RWPE1 (cell line): ENCODE measurements at regions not wholly inside any gene's neighbourhood (a gene's known extent, or its start where the extent isn't known, plus 50 kb on each side); places are given as distances from the start of the nearest gene placed in this dataset.
A peak's percentile ranks its signal among the peaks of the same experiment; 100 is the strongest.

Source experiments
- CTCF ChIA-PET: fragments of 350-600 bp; sonication (Branson Sonifier 250); formaldehyde crosslinking; extraction: SDS; loops from one replicate; lab custom pipeline; 2021; lab: Yijun Ruan, JAX
- POLR2A ChIA-PET: fragments of 400-600 bp; formaldehyde crosslinking; extraction: SDS; loops from one replicate; lab custom pipeline; 2020; ENCODE audit warnings: antibody characterized with exemption; ENCODE audit not compliant: low non-redundant PET; lab: Yijun Ruan, JAX
- DNase-seq: peaks from one replicate; pipeline ENCODE4 v3.0.0; 2012; ENCODE audit warnings: low spot score
- H3K27ac ChIP-seq: fragments of 450-650 bp; 2 replicates; pipeline ENCODE4 v1.5.1; 2017
- TF ChIP-seq, protein P1 (sequence below): fragments of 450-650 bp; conservative IDR thresholded peaks from 2 replicates; pipeline ENCODE4 v1.5.1; 2017; ENCODE audit warnings: low read depth, mild to moderate bottlenecking

DNA sequence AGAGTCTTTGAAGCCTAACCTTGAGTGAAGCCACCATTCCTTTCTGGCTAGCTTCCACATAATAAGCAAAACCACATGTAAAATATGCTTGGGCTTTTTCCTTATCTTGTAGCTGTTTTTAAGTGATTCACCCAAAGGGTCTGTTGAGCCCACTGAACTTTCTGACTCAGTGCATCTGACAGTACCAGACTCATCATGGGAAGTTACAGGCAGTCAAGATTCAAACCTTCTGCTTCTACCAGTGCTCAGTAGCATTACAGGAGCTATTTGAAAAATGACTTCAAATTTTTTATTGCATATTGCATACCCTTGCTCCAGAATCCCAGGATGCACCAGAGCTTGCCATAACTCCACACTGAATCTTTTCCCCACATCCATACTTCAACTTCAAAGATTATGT is 87.5 kb upstream of the PTPRD start:
- POLR2A ChIA-PET = no interaction called here

DNA sequence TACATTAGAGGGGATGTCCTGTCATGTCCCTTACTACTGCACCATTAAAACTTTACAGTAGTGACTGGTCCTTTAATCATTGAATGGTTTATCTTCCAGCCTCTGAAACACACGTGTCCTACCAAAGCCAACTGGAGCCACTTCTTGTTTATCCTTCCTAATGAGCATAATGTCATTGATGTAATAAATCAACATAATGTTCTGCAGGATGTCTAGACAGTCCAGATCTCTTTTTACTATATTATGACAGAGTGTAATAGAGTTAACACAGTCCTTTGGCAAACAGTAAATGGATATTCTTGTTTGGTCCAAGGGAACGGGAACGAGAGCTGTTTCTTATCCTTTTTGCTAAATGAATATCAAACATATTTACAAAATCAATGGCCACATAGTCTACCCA is 88.1 kb upstream of the PTPRD start:
- ChIA-PET POLR2A (interaction anchor here (0.6 kb wide), 1 partner anchor 449 kb away, joined by 6 read pairs; no protein-coding TSS in a partner anchor), CTCF (interaction anchor here (0.6 kb wide), 1 partner anchor 22 kb away, joined by 4 read pairs; no protein-coding TSS in a partner anchor)
- TF ChIP-seq, protein P1, sequence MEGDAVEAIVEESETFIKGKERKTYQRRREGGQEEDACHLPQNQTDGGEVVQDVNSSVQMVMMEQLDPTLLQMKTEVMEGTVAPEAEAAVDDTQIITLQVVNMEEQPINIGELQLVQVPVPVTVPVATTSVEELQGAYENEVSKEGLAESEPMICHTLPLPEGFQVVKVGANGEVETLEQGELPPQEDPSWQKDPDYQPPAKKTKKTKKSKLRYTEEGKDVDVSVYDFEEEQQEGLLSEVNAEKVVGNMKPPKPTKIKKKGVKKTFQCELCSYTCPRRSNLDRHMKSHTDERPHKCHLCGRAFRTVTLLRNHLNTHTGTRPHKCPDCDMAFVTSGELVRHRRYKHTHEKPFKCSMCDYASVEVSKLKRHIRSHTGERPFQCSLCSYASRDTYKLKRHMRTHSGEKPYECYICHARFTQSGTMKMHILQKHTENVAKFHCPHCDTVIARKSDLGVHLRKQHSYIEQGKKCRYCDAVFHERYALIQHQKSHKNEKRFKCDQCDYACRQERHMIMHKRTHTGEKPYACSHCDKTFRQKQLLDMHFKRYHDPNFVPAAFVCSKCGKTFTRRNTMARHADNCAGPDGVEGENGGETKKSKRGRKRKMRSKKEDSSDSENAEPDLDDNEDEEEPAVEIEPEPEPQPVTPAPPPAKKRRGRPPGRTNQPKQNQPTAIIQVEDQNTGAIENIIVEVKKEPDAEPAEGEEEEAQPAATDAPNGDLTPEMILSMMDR = no peak
- H3K27ac ChIP-seq = no peak overlapping the region
- DNase-seq = no peak

More for the DNA sequence above, 87.5 kb upstream of the PTPRD start:
- CTCF ChIA-PET = interaction anchor here (0.6 kb wide), 1 partner anchor 21 kb away, joined by 4 read pairs; no protein-coding TSS in a partner anchor
- TF ChIP-seq, protein P1 = no peak
- no peak for DNase-seq
- H3K27ac ChIP-seq = no peak overlapping the region

DNA sequence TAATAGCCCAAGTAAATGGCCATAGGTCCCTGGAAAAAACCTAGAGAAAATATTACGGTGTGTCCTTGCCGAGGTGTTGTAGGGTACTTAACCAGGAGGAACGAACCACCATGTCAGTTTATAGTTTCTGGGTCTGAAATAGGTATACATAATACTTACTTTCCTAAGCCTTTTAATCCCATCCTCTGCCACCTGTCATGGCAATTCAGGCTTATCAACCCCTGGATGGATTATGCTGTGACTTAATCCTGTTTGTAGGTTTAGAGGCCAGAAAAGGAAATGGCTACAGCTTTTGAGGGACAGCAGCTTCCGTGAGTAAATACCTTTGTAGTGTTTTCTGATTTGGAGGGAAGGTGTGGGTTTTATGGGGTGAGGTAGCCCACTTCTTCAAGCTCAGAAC is 89.1 kb upstream of the PTPRD start:
- no peak overlapping the region for H3K27ac ChIP-seq
- TF ChIP-seq, protein P1 = no peak
- POLR2A ChIA-PET = no interaction called here
- CTCF ChIA-PET = no interaction called here
- DNase-seq = no peak

DNA sequence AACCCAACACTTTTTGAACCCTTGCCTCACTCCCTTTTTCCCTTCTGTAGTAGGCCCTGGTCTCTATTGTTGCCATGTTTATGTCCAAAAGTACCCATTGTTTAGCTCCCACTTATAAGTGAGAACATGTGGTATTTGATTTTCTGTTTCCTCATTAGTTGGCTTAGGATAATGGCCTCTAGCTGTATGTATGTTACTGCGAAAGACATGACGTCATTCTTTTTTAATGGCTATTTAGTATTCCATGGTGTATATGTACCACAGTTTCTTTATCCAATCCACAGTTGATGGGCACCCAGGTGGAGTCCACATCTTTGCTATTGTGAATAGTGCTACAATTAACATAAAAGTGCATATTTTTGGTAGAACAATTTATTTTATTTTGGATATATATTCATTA is 90.3 kb upstream of the PTPRD start:
- POLR2A ChIA-PET = no interaction called here
- TF ChIP-seq, protein P1 = no peak
- no peak for DNase-seq
- CTCF ChIA-PET = interaction anchor here (0.6 kb wide), 1 partner anchor 297 kb away, joined by 3 read pairs; no protein-coding TSS in a partner anchor
- H3K27ac ChIP-seq = no peak overlapping the region

DNA sequence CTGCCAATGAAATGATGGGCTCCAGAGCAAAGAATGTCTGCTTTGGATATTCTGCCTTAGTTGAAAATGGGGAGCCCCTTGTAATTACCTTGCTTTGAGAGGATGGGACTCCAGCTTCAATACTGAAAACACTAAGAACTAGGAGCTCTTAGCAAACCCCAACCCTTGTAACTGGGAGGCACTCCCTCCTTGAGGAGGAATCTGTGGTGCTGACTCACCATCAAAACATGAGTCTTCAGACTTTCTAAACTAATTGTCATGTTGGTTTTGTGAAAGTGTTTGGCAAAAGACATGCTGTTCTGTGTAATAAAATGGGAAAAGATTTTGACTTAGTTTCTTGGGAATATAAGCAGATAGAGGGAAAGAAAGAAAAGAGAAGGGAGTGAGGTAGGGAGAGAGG is 91.9 kb upstream of the PTPRD start:
- no peak overlapping the region for H3K27ac ChIP-seq
- CTCF ChIA-PET = interaction anchor here (0.7 kb wide), 1 partner anchor 449 kb away, joined by 5 read pairs; no protein-coding TSS in a partner anchor
- DNase-seq = peak; percentile 20
- POLR2A ChIA-PET = no interaction called here
- TF ChIP-seq, protein P1 = no peak

DNA sequence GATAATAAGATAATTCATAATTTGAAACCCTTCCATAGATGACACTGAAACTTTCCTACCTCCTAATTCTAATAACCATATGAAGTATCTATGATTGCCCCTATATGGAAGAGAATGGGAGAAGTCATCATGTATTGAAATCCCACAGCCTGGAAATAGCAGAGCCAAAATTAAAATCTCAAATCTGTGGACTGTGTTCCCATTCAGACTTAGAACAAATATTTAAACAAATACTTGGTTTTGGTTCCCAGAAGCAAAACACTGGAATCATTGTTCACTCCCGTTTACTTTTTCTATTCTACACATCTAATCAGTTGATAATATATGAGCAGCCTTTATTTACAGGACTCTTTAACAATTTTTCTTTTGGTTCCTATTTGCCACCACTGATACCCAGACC is 92.6 kb upstream of the PTPRD start:
- no peak for DNase-seq
- ChIA-PET CTCF (no interaction called here), POLR2A (no interaction called here)
- H3K27ac ChIP-seq = no peak overlapping the region
- TF ChIP-seq, protein P1 = no peak

DNA sequence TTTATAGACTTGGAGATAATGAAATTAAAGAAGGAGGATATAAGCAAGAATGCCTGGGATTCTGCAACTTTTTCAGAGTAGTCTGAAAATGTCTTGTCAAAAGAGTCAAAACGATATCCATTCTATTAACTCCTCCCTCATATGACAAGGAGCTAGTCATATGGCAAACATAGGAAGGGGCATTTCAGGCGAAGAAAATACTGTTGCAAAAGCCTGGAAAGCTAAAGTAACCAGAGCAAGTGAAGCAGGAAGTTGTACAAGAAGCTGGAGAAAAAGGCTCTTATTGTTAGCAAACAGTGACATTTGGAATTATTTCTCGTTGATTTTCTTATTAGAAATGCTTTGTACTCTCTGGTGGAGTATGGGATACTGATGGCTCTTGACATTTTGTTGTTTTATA is 94.0 kb upstream of the PTPRD start:
- ChIA-PET CTCF (no interaction called here), POLR2A (no interaction called here)
- no peak for DNase-seq
- no peak overlapping the region for H3K27ac ChIP-seq
- TF ChIP-seq, protein P1 = no peak
